Prostate gland (tissue), 2 donors: ENCODE measurements at regions not wholly inside any gene's neighbourhood (a gene's known extent, or its start where the extent isn't known, plus 50 kb on each side); places are given as distances from the start of the nearest gene placed in this dataset.

Source experiments
- DNase-seq: peaks from one replicate; pipeline ENCODE4 v3.0.0-alpha.2; 2019; ENCODE audit warnings: low spot score
- H3K27ac ChIP-seq, 2 donors: fragments of 200-600 bp; sonication (generic); 2 replicates each; pipeline ENCODE4 v1.5.1; 2017 to 2019
- H3K27me3 ChIP-seq: fragments of 200-600 bp; sonication (generic); replicated peaks from 2 replicates; pipeline ENCODE4 v1.5.1; 2019; ENCODE audit not compliant: insufficient read depth
- H3K36me3 ChIP-seq, 2 donors: fragments of 200-600 bp; sonication (generic); 1 replicate in 1 of 2; 2 replicates in 1 of 2; pipeline versions ENCODE4 v1.5.1 to v1.8.1; 2017 to 2019
- H3K4me1 ChIP-seq: fragments of 200-600 bp; sonication (generic); replicated peaks from 2 replicates; pipeline ENCODE4 v1.5.1; 2019
- H3K4me3 ChIP-seq, 2 donors: fragments of 200-600 bp; sonication (generic); 2 replicates each; pipeline ENCODE4 v1.5.1; 2017 to 2019
- H3K9me3 ChIP-seq: fragments of 200-600 bp; sonication (generic); 2 replicates; pipeline ENCODE4 v1.5.1; 2017
- POLR2A ChIP-seq: fragments of 450-650 bp; IDR thresholded peaks from one replicate; pipeline ENCODE4 v1.6.1; 2016; ENCODE audit warnings: antibody characterized with exemption, mild to moderate bottlenecking
- POLR2AphosphoS5 ChIP-seq: sonication (generic); formaldehyde crosslinking; IDR thresholded peaks from one replicate; pipeline ENCODE4 v1.6.1; 2017; ENCODE audit warnings: antibody characterized with exemption
- WGBS: methylation state at CpG from one replicate; pipeline ENCODE4 v1.1.5; 2018; 5-methylcytosine and 5-hydroxymethylcytosine counted together
- intact Hi-C: fragments of 100-400 bp; cut with DNase I; formaldehyde crosslinking; loops from one replicate; pipeline ENCODE4 v1.14.2; 2022
- TF ChIP-seq, protein P1 (sequence below), 4 experiments: fragments of 200-600 bp in 2 of 4; fragments of 450-650 bp in 2 of 4; sonication (generic) in 2 of 4; IDR thresholded peaks; 1 replicate in 3 of 4; 2 replicates in 1 of 4; pipeline ENCODE4 v1.5.1; 2016 to 2019; ENCODE audit warnings: antibody characterized with exemption in 4 of 4, mild to moderate bottlenecking in 2 of 4, moderate library complexity in 2 of 4

DNA sequence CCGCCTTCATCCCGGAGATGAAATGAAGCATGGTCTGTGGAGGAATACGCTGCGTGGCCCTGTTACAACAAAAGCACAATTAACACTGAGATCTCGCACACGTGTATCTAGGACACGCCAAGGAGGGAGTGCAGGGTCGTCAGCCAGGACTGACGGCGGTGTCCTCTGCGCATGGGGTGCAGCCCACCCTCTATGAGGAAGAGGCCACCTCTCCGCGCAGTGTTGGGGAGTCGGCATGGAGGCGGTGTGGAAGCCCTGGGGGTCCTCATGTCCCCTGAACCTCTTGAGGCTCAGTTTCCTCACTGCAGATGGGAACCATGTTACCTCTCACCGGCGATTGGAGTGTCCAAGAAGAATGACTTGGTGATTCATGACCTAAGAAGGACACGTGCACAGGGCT is 86.0 kb upstream of the ZNF236 start:
- no peaks in the 10 kb centered on the region for H3K36me3 ChIP-seq
- H3K27me3 ChIP-seq, result no peaks in the 10 kb centered on the region
- H3K9me3 ChIP-seq, result no peaks in the 10 kb centered on the region
- DNase-seq, result no peak
- H3K27ac ChIP-seq, result no peak overlapping the region
- no peak overlapping the region for H3K4me3 ChIP-seq
- no peaks in the 10 kb centered on the region for H3K4me1 ChIP-seq
- intact Hi-C loops, result no loop called here
- no peak for TF ChIP-seq POLR2A
- TF ChIP-seq, protein P1, sequence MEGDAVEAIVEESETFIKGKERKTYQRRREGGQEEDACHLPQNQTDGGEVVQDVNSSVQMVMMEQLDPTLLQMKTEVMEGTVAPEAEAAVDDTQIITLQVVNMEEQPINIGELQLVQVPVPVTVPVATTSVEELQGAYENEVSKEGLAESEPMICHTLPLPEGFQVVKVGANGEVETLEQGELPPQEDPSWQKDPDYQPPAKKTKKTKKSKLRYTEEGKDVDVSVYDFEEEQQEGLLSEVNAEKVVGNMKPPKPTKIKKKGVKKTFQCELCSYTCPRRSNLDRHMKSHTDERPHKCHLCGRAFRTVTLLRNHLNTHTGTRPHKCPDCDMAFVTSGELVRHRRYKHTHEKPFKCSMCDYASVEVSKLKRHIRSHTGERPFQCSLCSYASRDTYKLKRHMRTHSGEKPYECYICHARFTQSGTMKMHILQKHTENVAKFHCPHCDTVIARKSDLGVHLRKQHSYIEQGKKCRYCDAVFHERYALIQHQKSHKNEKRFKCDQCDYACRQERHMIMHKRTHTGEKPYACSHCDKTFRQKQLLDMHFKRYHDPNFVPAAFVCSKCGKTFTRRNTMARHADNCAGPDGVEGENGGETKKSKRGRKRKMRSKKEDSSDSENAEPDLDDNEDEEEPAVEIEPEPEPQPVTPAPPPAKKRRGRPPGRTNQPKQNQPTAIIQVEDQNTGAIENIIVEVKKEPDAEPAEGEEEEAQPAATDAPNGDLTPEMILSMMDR (IDR thresholded peaks at IDR 0.05), result no peak
- TF ChIP-seq POLR2AphosphoS5, result no peak
- 95% methylated on average over 18 of the region's 18 CpGs for WGBS

- WGBS, result 28% methylated on average over 2 of the region's 2 CpGs
These were observed 91.5 kb upstream of the ZNF236 start for GRCh38 chr18:76730901-76731300.

DNA sequence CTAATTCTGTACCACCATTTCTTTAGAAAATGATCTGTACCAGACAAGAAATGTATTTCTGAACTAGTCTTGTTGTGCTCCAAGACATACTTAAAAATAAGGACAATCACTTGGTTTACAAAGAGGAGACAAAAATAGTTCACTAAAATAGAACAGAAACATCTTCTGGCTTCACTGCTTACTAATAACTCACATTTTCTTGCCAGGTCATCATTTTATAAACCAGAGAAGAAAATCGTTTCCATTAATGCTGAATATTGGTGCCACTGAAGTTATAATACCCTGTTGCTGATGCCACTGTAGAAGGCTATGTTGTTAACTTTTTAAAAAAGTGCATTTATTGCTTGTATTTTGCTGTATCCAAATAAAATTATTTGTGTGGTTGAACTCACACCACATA is 94.8 kb upstream of the ZNF236 start:
- Histone ChIP-seq H3K27ac (no peak overlapping the region), H3K4me3 (no peak overlapping the region), H3K36me3 (no peaks in the 10 kb centered on the region), H3K9me3 (no peaks in the 10 kb centered on the region), H3K27me3 (no peaks in the 10 kb centered on the region), H3K4me1 (no peaks in the 10 kb centered on the region)
- no peak for DNase-seq
- WGBS, result 53% methylated on average over 1 of the region's 1 CpG
- no peak for TF ChIP-seq POLR2AphosphoS5
- TF ChIP-seq, protein P1 (IDR thresholded peaks at IDR 0.05), result no peak
- no peak for TF ChIP-seq POLR2A
- intact Hi-C loops, result no loop called here

More at GRCh38 chr18:76730901-76731300, 91.5 kb upstream of the ZNF236 start:
- Histone ChIP-seq H3K27me3 (no peaks in the 10 kb centered on the region), H3K9me3 (no peaks in the 10 kb centered on the region), H3K36me3 (no peaks in the 10 kb centered on the region), H3K4me3 (no peak overlapping the region), H3K4me1 (no peaks in the 10 kb centered on the region), H3K27ac (no peak overlapping the region)
- DNase-seq, result no peak
- intact Hi-C loops, result no loop called here
- TF ChIP-seq POLR2AphosphoS5 (no peak), POLR2A (no peak)
- TF ChIP-seq, protein P1 (IDR thresholded peaks at IDR 0.05), result no peak

- H3K27me3 ChIP-seq, result no peaks in the 10 kb centered on the region
- no peak overlapping the region for H3K4me3 ChIP-seq
- intact Hi-C loops, result no loop called here
- TF ChIP-seq, protein P1 (IDR thresholded peaks at IDR 0.05), result no peak
- TF ChIP-seq POLR2AphosphoS5 (no peak), POLR2A (no peak)
- 15% methylated on average over 2 of the region's 2 CpGs for WGBS
- DNase-seq, result no peak
- no peaks in the 10 kb centered on the region for H3K9me3 ChIP-seq
- H3K36me3 ChIP-seq, result no peaks in the 10 kb centered on the region
- no peaks in the 10 kb centered on the region for H3K4me1 ChIP-seq
- no peak overlapping the region for H3K27ac ChIP-seq
These were observed 96.9 kb upstream of the ZNF236 start for GRCh38 chr18:76725445-76725844.

- H3K4me3 ChIP-seq, result no peak overlapping the region
- TF ChIP-seq POLR2AphosphoS5 (no peak), POLR2A (no peak)
- TF ChIP-seq, protein P1 (IDR thresholded peaks at IDR 0.05), result no peak
- WGBS, result 96% methylated on average over 14 of the region's 14 CpGs
- no peaks in the 10 kb centered on the region for H3K27me3 ChIP-seq
- H3K9me3 ChIP-seq, result no peaks in the 10 kb centered on the region
- intact Hi-C loops, result no loop called here
- H3K4me1 ChIP-seq, result no peaks in the 10 kb centered on the region
- DNase-seq, result no peak
- no peaks in the 10 kb centered on the region for H3K36me3 ChIP-seq
- no peak overlapping the region for H3K27ac ChIP-seq
These were observed 99.9 kb upstream of the ZNF236 start for GRCh38 chr18:76722224-76723061.
